ENCODE measurements at regions not wholly inside any gene's neighbourhood (a gene's known extent, or its start where the extent isn't known, plus 50 kb on each side); places are given as distances from the start of the nearest gene placed in this dataset.

GRCh38 chr6:102763891-102764290 is 1370.4 kb downstream of the GRIK2 start:
- BruUV-seq (replicated peaks): no TSS peak
- CTCF ChIA-PET: no interaction called here
- Histone ChIP-seq H3K79me2 (ENCODE audit: control insufficient read depth, insufficient read depth, low read length) (no peaks in the 10 kb centered on the region), H3K9me3 (replicated peaks; ENCODE audit: control insufficient read depth, insufficient read depth, low read length) (no peaks in the 10 kb centered on the region), H3K27ac (ENCODE audit: insufficient read depth, low read depth, low read length) (no peak overlapping the region), H3K9ac (replicated peaks; ENCODE audit: extremely low read depth, insufficient read depth, low read length) (no peak overlapping the region), H2AFZ (ENCODE audit: low read depth, low read length) (no peak overlapping the region), H3K4me3 (replicated peaks in 1 of 3; ENCODE audit: insufficient read depth in 1 of 3, low read depth in 1 of 3, low read length in 3 of 3) (no peak overlapping the region), H3K9me1 (replicated peaks; ENCODE audit: control insufficient read depth, extremely low read depth, insufficient read depth, low read length) (no peaks in the 10 kb centered on the region), H3K4me2 (ENCODE audit: insufficient read depth, low read length) (no peak overlapping the region), H3K4me1 (ENCODE audit: control insufficient read depth, extremely low read depth, insufficient read depth, low read length) (no peaks in the 10 kb centered on the region), H3K36me3 (ENCODE audit: control insufficient read depth in 2 of 2, extremely low read depth in 1 of 2, insufficient read depth in 2 of 2, low read length in 2 of 2) (no peaks in the 10 kb centered on the region), H3K27me3 (ENCODE audit: control insufficient read depth in 2 of 2, insufficient read depth in 2 of 2, low read length in 2 of 2) (no peaks in the 10 kb centered on the region), H4K20me1 (replicated peaks; ENCODE audit: control insufficient read depth, extremely low read depth, insufficient read depth, low read length) (no peaks in the 10 kb centered on the region)
- dilution Hi-C loops (cut with MboI; ENCODE audit: extremely low pct_ligation_motif_present, low sequenced_read_pairs) (no loop called here), intact Hi-C loops (cut with micrococcal nuclease) (no loop called here)
- no peak for FAIRE-seq
- POLR2A ChIA-PET: no interaction called here
- no peak for DNase-seq (ENCODE audit: low read depth, low spot score)
- TF ChIP-seq EZH2 (IDR thresholded peaks at IDR 0.05; ENCODE audit: borderline replicate concordance, low read depth, low read length, severe bottlenecking): no peak
- no peak for TF ChIP-seq MAX (IDR thresholded peaks at IDR 0.05; ENCODE audit: insufficient read depth, insufficient read length)
- no peak for TF ChIP-seq POLR2A (IDR thresholded peaks at IDR 0.05; ENCODE audit: low read depth, low read length)
- no peak for TF ChIP-seq JUN (IDR thresholded peaks at IDR 0.05; ENCODE audit: borderline replicate concordance, insufficient read depth, insufficient read length, low read depth)
- no peak for TF ChIP-seq GATA2 (IDR thresholded peaks at IDR 0.05; ENCODE audit: insufficient read depth, insufficient read length, low read depth, low read length)
- TF ChIP-seq POLR2AphosphoS5 (IDR thresholded peaks at IDR 0.05; ENCODE audit: insufficient read depth, low read depth, low read length): no peak
- TF ChIP-seq, protein P1, sequence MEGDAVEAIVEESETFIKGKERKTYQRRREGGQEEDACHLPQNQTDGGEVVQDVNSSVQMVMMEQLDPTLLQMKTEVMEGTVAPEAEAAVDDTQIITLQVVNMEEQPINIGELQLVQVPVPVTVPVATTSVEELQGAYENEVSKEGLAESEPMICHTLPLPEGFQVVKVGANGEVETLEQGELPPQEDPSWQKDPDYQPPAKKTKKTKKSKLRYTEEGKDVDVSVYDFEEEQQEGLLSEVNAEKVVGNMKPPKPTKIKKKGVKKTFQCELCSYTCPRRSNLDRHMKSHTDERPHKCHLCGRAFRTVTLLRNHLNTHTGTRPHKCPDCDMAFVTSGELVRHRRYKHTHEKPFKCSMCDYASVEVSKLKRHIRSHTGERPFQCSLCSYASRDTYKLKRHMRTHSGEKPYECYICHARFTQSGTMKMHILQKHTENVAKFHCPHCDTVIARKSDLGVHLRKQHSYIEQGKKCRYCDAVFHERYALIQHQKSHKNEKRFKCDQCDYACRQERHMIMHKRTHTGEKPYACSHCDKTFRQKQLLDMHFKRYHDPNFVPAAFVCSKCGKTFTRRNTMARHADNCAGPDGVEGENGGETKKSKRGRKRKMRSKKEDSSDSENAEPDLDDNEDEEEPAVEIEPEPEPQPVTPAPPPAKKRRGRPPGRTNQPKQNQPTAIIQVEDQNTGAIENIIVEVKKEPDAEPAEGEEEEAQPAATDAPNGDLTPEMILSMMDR (IDR thresholded peaks at IDR 0.05; ENCODE audit: extremely low read depth in 1 of 2, insufficient read depth in 1 of 2, low read depth in 1 of 2, low read length in 2 of 2): no peak
- TF ChIP-seq FOS (IDR thresholded peaks at IDR 0.05; ENCODE audit: borderline replicate concordance, insufficient read depth, low read length): no peak
- TF ChIP-seq MYC (IDR thresholded peaks at IDR 0.05; ENCODE audit: low read depth, low read length): no peak

Data from endothelial cell of umbilical vein (primary cell).